ENCODE measurements at regions not wholly inside any gene's neighbourhood (a gene's known extent, or its start where the extent isn't known, plus 50 kb on each side); places are given as distances from the start of the nearest gene placed in this dataset.

DNA sequence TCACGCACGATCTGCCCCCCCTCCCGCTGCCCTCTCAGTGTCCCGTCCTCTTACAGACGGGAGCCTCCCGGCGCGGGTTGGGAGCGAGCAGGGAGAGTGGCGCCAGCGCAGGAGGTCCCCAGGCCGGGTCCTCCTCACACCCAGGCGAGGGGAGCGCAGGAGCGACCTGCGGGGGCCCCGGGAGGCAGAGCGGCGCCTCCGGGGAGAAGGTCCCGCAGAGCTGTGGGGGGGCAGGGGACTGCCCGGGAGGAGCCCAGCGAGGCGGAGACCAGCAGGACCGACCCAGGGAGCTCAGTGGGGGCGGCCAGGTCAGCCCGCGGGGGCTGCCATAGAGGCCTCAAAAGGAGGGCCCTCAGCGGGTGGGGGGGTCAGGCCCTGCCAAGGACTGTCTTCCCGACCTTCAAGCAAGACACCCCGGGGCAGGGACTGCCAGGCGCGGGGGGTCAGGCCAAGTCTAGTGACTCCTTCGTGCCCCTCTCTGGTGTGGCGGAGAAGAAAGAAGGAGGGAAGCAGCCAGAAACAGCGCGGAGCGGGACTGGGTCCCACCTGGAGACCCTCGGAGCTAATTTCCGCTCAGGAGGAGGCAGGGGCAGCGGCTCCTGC lies 123.3 kb upstream of the ERCC6L2 start:
- no peak overlapping the region for H3K27ac ChIP-seq
- TF ChIP-seq CTCF (conservative IDR thresholded peaks at IDR 0.05) (no peak), ZFX (IDR thresholded peaks at IDR 0.05) (no peak)

DNA sequence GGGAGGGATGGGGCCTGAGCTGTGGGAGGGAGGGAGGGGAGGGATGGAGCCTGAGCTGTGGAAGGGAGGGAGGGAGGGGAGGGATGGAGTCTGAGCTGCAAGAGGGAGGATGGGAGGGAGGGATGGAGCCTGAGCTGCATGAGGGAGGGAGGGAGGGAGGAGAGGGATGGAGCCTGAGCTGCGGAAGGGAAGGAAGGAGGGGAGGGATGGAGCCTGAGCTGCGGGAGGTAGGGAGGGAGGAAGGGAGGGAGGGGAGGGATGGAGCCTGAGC lies 124.0 kb upstream of the ERCC6L2 start:
- TF ChIP-seq CTCF (conservative IDR thresholded peaks at IDR 0.05): no peak
- no peak for TF ChIP-seq ZFX (IDR thresholded peaks at IDR 0.05)

GRCh38 chr9:95750725-95751519 lies 124.6 kb upstream of the ERCC6L2 start:
- TF ChIP-seq CTCF (conservative IDR thresholded peaks at IDR 0.05): no peak
- TF ChIP-seq ZFX (IDR thresholded peaks at IDR 0.05): no peak
- no peak overlapping the region for H3K27ac ChIP-seq

More for the DNA sequence above, 124.0 kb upstream of the ERCC6L2 start:
- no peak overlapping the region for H3K27ac ChIP-seq

DNA sequence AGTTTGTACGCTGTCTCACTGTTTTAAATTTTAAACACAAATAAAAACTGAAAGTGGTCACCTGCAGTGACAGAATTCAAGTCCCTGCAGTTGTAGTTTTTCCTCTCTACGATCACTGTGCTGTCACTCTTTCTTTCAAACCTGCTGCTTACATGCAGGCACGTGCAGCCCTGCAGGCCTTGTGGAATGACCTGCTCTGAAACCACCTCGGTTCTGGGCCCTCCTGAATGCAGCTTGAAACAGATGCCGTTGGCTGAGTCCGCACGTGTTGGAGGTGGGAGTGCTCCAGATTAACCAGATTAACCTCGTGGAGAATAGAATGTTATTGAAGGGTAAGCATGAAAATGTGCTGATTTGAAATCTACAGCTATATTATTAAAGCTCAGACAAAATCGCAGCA lies 126.0 kb upstream of the ERCC6L2 start:
- TF ChIP-seq CTCF (conservative IDR thresholded peaks at IDR 0.05) (no peak), ZFX (IDR thresholded peaks at IDR 0.05) (no peak)

DNA sequence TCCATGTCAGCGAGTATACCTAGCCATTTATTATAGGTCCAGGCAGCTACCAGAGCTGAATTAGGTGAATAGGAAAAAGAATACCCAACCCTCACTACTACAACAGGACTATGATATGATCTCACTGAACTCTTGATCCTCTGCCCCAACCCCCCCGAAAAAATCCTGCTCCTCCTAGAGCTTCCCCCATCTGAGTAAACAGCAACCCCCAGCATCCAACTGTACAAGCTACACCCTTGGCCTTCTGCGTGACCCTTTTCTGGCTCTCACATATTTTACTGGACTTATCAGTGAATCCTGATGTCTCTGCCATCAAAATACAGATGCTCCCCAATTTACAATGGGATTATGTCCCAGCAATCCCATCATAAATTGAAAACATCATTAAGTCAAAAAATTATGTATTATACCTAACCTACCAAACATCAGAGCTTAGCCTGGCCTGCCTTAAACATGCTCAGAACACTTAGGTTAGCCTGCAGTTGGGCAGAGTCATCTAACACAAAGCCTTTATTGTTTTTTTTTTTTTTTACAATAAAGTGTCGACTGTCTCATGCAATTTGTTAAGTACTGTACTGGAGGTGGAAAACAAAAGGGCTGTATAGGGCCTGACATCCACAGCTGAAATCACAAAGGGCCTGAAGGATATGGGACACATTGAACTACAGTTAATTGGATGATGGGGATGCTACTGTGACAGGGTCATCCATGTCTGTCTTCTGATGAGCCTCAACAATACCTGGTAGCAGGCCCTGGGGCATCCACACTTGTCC lies 128.9 kb upstream of the ERCC6L2 start:
- H3K27ac ChIP-seq: no peak overlapping the region
- TF ChIP-seq CTCF (conservative IDR thresholded peaks at IDR 0.05): no peak
- TF ChIP-seq ZFX (IDR thresholded peaks at IDR 0.05): no peak

More for the DNA sequence above, 126.0 kb upstream of the ERCC6L2 start:
- no peak overlapping the region for H3K27ac ChIP-seq

GRCh38 chr9:95742821-95743220 lies 132.7 kb upstream of the ERCC6L2 start:
- TF ChIP-seq CTCF (conservative IDR thresholded peaks at IDR 0.05) (no peak), ZFX (IDR thresholded peaks at IDR 0.05) (no peak)
- H3K27ac ChIP-seq: no peak overlapping the region

DNA sequence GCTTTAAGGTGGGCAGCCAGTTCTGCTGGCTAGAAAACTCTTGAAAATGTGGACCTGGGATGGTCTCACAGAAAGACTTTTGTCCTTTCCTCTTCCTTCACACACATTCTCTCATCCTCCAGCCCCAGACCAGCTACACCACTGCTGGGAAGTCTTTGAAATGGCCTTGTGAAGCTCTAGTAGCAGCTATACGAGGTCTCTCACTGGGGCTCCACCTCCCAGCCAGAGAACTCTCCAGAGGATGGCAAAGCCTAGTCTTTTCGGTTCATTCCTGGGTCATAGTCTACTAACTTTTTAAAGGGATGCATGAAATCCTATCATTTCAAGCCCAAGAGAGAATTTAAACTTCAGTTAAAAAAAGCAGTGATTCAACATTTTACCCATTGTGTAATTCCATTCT lies 133.9 kb upstream of the ERCC6L2 start:
- no peak for TF ChIP-seq ZFX (IDR thresholded peaks at IDR 0.05)
- no peak for TF ChIP-seq CTCF (conservative IDR thresholded peaks at IDR 0.05)
- H3K27ac ChIP-seq: no peak overlapping the region

Measured in C4-2B (cell line).